Aorta (tissue), 5 donors: ENCODE measurements at regions not wholly inside any gene's neighbourhood (a gene's known extent, or its start where the extent isn't known, plus 50 kb on each side); places are given as distances from the start of the nearest gene placed in this dataset.
"Not testable (repeated sequence)": the region's sequence is repeated elsewhere in the genome, so short reads cannot be mapped to it uniquely, and the experiment has no call there.

Source experiments
- ATAC-seq: fragments of 200-7000 bp; cut with Tn5 transposase; one replicate; pipeline ENCODE4 v1.9.1; 2022; ENCODE audit warnings: moderate library complexity; ENCODE audit not compliant: low FRiP score
- DNase-seq, 2 donors: peaks; one replicate each; pipeline ENCODE4 v3.0.0-alpha.2; 2020
- H3K27ac ChIP-seq, 2 donors: one replicate each; pipeline ENCODE4 v1.5.1; 2013; ENCODE audit warnings: low read length in 2 of 2, mild to moderate bottlenecking in 2 of 2, moderate library complexity in 2 of 2, control low read depth in 1 of 2, inconsistent platforms in 1 of 2, low read depth in 1 of 2
- H3K27me3 ChIP-seq, 2 donors: one replicate each; pipeline ENCODE4 v1.6.1; 2013; ENCODE audit warnings: control low read depth in 1 of 2, low read length in 1 of 2, mild to moderate bottlenecking in 1 of 2, moderate library complexity in 1 of 2; ENCODE audit not compliant: insufficient read depth in 2 of 2, control insufficient read depth in 1 of 2
- H3K36me3 ChIP-seq, 2 donors: one replicate each; pipeline ENCODE4 v1.6.1; 2013; ENCODE audit warnings: control low read depth in 1 of 2, low read length in 1 of 2, mild to moderate bottlenecking in 1 of 2; ENCODE audit not compliant: insufficient read depth in 2 of 2, control insufficient read depth in 1 of 2
- H3K4me1 ChIP-seq, 2 donors: one replicate each; pipeline ENCODE4 v1.6.1; 2013; ENCODE audit warnings: low read length in 2 of 2, control low read depth in 1 of 2, mild to moderate bottlenecking in 1 of 2, moderate library complexity in 1 of 2; ENCODE audit not compliant: insufficient read depth in 2 of 2, control insufficient read depth in 1 of 2
- H3K4me3 ChIP-seq, 2 donors: one replicate each; pipeline ENCODE4 v1.5.1; 2013; ENCODE audit warnings: low read length in 2 of 2, control low read depth in 1 of 2, mild to moderate bottlenecking in 1 of 2
- H3K9me3 ChIP-seq: one replicate; pipeline ENCODE4 v1.6.1; 2013; ENCODE audit warnings: mild to moderate bottlenecking, low read length; ENCODE audit not compliant: control insufficient read depth
- WGBS, 2 donors: extraction: QIAGEN DNeasy Blood & Tissue Kit; methylation state at CpG; one replicate each; pipeline ENCODE4 v1.1.7; 2013; 5-methylcytosine and 5-hydroxymethylcytosine counted together
- intact Hi-C, 2 donors: fragments of 100-400 bp; cut with DNase I; formaldehyde crosslinking; loops; one replicate each; pipeline versions ENCODE4 v1.14.2 to v1.15.0; 2022
- donor health status: healthy with polysubstance abuse.
- donor health status: Bipolar disorder and iron deficiency.
- donor health status: DM: no; HTN: no; CAD: no.
- donor health status: DM: no; HTN: no; CAD: no.
- donor health status: DM: yes; HTN: yes; CAD: no.

DNA sequence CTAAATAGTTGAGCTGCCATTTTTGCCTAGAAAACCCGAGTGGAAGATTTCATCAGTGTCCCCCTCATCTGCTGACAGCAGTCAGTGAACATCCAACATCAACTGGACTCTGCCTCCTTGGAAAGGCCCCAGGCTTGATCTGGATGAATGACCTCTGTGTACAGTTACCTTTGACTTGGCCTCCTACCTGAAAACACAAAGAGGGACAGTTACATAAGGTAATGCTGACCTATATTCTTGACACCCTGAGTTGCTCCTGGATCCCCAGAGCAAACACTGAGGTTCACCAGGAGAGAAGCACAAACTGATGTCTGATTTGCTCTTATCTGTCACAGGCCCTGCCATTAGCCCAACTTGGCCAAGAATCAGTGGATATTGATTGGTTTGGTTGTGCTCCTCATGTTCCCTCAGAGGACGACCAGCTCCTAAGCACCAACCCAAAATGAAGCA, 138.9 kb downstream of the PROX1 start:
- intact Hi-C loops, result no loop called here
- no peak for ATAC-seq
- Histone ChIP-seq H3K9me3 (peaks cover 1% of the 10 kb centered on the region), H3K36me3 (no peaks in the 10 kb centered on the region), H3K27me3 (no peaks in the 10 kb centered on the region), H3K27ac (no peak overlapping the region), H3K4me1 (no peaks in the 10 kb centered on the region), H3K4me3 (no peak overlapping the region)
- WGBS, 2 donors, result 76 to 84% methylated on average over 2 of the region's 2 CpGs
- DNase-seq, result no peak

DNA sequence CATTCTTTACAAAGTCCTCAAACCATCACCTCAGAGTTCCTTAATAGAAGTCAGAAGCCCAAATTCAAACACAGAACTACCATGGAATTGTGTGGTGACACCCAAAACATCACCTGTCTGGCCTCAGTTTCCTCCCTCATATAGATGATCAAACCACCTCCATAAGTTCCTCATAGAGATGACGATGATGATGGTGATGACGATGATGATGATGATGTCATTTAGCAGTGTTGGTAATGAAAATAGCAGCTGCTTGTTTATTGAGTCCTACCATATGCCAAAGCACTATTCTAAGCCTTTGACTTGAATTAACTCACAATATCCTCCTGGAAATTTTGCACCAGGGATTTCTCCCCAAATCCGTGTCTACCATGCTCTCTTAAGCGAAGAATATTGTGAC, 139.9 kb downstream of the PROX1 start:
- ATAC-seq (no peak), DNase-seq (no peak)
- 90 to 92% methylated on average over 4 of the region's 4 CpGs for WGBS, 2 donors
- Histone ChIP-seq H3K9me3 (peaks cover 1% of the 10 kb centered on the region), H3K27ac (no peak overlapping the region), H3K27me3 (no peaks in the 10 kb centered on the region), H3K4me1 (no peaks in the 10 kb centered on the region), H3K4me3 (no peak overlapping the region), H3K36me3 (no peaks in the 10 kb centered on the region)
- intact Hi-C loops, result no loop called here

DNA sequence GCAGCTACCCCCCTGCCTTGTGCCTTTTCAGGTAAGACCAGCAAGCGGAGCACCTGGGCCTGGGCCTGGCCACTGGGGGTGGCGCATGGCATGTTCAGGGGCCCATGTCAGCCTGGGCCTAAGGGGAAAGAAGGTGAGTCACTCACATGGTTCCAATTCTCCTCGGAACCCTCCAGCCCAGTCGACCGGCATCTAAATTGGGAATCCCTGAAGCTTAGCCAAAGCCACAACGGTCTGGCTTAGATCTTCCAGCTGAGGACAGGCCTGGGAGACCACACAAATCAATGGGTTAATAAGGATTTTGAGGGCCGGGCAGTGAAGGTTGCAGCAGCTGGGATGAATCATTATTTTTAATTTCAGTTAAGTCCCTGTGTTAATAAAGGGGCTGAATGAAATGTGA, 145.1 kb upstream of the SMYD2 start:
- Histone ChIP-seq H3K4me1 (no peaks in the 10 kb centered on the region), H3K36me3 (no peaks in the 10 kb centered on the region), H3K27ac (no peak overlapping the region), H3K27me3 (no peaks in the 10 kb centered on the region), H3K9me3 (no peaks in the 10 kb centered on the region), H3K4me3 (no peak overlapping the region)
- intact Hi-C loops, result no loop called here
- DNase-seq (no peak), ATAC-seq (no peak)
- 54 to 63% methylated on average over 7 of the region's 7 CpGs for WGBS, 2 donors

DNA sequence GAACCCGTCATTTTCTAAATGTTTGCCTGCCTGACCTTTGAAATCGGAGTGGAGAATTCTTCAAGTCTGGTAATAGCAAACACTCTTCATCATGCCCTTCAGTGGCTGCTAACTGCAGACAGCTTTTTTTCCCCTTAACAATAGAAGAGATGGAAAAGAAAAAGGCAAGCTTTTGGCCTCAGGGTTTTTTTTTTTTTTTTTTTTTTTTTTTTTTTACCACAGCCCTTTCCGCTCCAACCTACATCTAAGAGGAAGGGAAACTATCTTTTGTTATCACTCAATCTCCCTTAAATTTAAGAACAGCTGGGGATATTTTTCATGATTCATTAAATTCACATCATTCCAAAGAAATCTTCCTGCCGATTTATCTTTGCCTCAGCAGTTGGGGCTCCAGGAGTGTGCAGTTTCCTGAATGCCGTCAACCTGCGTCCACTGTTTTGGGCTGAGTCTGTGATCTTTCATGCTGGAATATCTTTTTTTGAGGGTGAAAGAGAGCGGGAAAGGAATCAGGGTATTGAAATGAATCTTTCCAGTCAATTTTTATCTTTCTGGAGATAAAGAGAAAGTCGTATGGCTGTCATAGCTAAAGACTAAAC, 144.5 kb upstream of the SMYD2 start:
- no peak overlapping the region for H3K27ac ChIP-seq
- H3K9me3 ChIP-seq, result no peaks in the 10 kb centered on the region
- no peaks in the 10 kb centered on the region for H3K27me3 ChIP-seq
- DNase-seq (no peak), ATAC-seq (no peak)
- no peaks in the 10 kb centered on the region for H3K36me3 ChIP-seq
- intact Hi-C loops, result no loop called here
- H3K4me1 ChIP-seq, result no peaks in the 10 kb centered on the region
- WGBS, 2 donors, result 61 to 65% methylated on average over 8 of the region's 8 CpGs
- H3K4me3 ChIP-seq, result no peak overlapping the region

DNA sequence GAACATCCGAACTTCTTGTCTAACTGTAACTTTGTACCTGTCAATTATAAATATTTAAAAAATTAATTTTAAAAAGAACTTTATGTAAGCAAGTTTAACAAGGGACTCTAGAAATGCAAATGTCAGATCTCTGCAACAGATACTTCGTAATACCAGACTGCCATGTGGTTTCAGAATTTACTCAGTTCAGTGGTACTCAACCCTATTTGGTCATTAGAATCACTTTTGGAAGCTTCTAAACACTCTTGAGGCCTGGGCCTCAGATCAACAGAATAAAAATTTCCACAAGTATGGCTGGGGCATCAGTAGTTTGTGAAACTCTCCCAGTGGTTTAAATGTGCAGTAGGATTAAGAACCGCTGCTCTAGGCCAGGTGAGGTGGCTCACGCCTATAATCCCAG, 139.5 kb upstream of the SMYD2 start:
- Histone ChIP-seq H3K27ac (no peak overlapping the region), H3K36me3 (no peaks in the 10 kb centered on the region), H3K27me3 (no peaks in the 10 kb centered on the region), H3K4me3 (no peak overlapping the region), H3K9me3 (no peaks in the 10 kb centered on the region), H3K4me1 (no peaks in the 10 kb centered on the region)
- DNase-seq (no peak), ATAC-seq (no peak)
- intact Hi-C loops, result no loop called here
- 89 to 90% methylated on average over 4 of the region's 4 CpGs for WGBS, 2 donors

DNA sequence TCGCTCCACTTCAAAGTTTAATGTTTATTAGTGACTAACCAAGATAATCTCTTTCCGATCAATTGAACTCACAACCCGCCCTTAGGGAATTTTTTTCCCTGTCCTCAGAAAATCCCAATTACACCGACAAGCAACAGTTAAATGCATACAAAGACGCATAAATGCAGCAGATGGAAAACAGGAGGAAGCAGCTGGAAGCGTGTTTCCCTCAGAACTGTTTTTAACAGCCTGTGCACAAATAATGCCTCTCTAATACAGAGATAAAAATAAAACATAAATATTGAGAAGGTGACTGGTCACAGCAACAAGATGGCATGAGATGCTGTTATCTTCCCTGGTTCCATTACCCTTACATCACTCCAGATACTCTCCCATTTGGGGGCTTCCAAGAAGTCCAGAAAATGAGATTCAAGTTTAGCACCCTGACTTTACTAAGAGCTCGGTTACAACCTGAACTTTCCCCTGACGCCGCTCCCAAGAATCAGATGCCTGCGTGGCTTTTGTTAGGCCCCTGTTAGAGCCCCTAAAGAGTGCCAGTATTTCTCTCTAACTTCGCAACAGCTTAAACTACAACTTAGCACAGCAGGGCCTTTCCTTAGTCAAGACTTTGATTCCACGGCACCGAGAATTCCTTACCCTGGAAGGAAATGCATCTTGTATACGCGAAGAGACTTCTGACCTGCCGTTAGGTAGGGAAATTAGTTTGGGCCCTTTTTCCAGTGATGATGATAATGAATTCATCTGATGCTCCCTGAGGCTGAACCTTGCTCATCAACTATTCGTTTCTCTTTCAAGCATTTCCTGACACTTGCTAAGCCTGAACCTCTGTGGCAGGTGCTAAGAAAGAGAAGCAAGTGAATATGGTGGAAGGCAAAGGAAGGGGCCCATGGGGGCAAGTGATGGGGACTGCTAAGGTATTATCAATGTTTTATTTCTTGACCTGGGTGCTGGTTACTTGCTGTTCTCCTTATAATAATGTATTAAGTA, 137.7 kb upstream of the SMYD2 start:
- H3K9me3 ChIP-seq, result no peaks in the 10 kb centered on the region
- WGBS, 2 donors, result 63 to 67% methylated on average over 17 of the region's 17 CpGs
- DNase-seq, result no peak
- H3K27ac ChIP-seq, result no peak overlapping the region
- H3K4me3 ChIP-seq, result no peak overlapping the region
- no peak for ATAC-seq
- no peaks in the 10 kb centered on the region for H3K4me1 ChIP-seq
- H3K36me3 ChIP-seq, result no peaks in the 10 kb centered on the region
- H3K27me3 ChIP-seq, result no peaks in the 10 kb centered on the region
- intact Hi-C loops, result no loop called here

DNA sequence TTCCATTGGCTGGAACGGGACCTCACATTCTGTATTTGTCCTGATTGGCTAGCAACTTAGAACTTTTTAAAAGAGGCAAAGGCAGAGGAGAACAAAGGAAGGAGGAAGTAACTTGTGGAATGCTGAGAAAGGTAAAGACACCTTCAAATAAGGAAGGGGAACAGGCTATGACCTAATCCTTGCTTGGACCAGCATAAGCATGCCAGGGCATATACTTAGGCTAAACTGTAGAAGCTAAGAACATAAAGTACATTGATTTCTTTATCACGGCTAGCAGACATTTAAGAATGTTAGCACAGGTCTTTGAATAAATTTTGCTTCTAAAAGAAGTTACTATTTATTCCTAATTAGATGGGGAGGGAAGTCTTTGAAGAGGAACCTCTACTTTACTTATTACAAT, 136.4 kb upstream of the SMYD2 start:
- H3K4me1 ChIP-seq, H3K9me3 ChIP-seq, H3K36me3 ChIP-seq, DNase-seq, ATAC-seq, intact Hi-C loops, H3K27ac ChIP-seq, H3K4me3 ChIP-seq, H3K27me3 ChIP-seq: not testable (repeated sequence)
- whole genome bisulfite sequencing, 2 donors, result 60 to 67% methylated on average over 2 of the region's 2 CpGs

DNA sequence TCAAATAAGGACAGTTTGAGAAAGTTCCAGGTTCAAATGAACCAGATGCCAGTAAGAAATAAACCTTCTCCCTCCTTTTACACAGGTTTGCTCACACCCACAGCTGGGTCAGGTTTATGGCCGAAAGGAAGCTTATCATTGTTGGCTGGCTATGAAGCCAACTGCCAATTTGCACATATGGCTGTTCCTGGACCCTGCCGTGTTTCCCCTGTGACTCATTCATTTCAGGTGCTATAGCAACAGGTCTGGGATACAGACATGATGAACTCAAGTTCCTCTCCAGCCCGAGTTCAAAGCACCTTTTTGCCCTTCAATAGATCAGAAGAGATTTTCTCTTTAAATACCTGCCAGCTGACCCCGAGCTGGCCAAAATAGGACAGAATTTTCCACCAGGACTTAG, 134.4 kb upstream of the SMYD2 start:
- ATAC-seq (no peak), DNase-seq (no peak)
- H3K4me3 ChIP-seq, result no peak overlapping the region
- intact Hi-C loops, result no loop called here
- WGBS, 2 donors, result 39 to 42% methylated on average over 4 of the region's 4 CpGs
- no peak overlapping the region for H3K27ac ChIP-seq
- H3K4me1 ChIP-seq, result no peaks in the 10 kb centered on the region
- no peaks in the 10 kb centered on the region for H3K9me3 ChIP-seq
- no peaks in the 10 kb centered on the region for H3K27me3 ChIP-seq
- H3K36me3 ChIP-seq, result no peaks in the 10 kb centered on the region
